Sigmoid colon (tissue), 6 donors: ENCODE measurements at regions not wholly inside any gene's neighbourhood (a gene's known extent, or its start where the extent isn't known, plus 50 kb on each side); places are given as distances from the start of the nearest gene placed in this dataset.

Experiments used
- DNase-seq: peaks from one replicate; pipeline ENCODE4 v3.0.0-alpha.2; 2019
- H3K27ac ChIP-seq, 4 donors: fragments of 200-600 bp; sonication (generic); one replicate each; pipeline ENCODE4 v1.5.1; 2016 to 2019; ENCODE audit warnings: mild to moderate bottlenecking in 1 of 4
- H3K27me3 ChIP-seq, 3 donors: fragments of 200-600 bp; sonication (generic); one replicate each; pipeline ENCODE4 v1.5.1; 2019; ENCODE audit warnings: mild to moderate bottlenecking in 1 of 3
- H3K36me3 ChIP-seq, 4 donors: fragments of 200-600 bp; sonication (generic); one replicate each; pipeline ENCODE4 v1.5.1; 2016 to 2019
- H3K4me1 ChIP-seq, 4 donors: fragments of 200-600 bp; sonication (generic); one replicate each; pipeline ENCODE4 v1.5.1; 2017 to 2019
- H3K4me3 ChIP-seq, 4 donors: fragments of 200-600 bp; sonication (generic); one replicate each; pipeline ENCODE4 v1.5.1; 2017 to 2019; ENCODE audit warnings: mild to moderate bottlenecking in 2 of 4, moderate library complexity in 1 of 4
- H3K9me3 ChIP-seq, 4 donors: fragments of 200-600 bp in 3 of 4; sonication (generic) in 3 of 4; one replicate each; pipeline versions ENCODE4 v1.5.1 to v1.6.1; 2013 to 2019
- EP300 ChIP-seq, 4 donors: sonication (generic); formaldehyde crosslinking; IDR thresholded peaks; one replicate each; pipeline ENCODE4 v1.6.1; 2017; ENCODE audit warnings: antibody characterized with exemption in 4 of 4
- POLR2A ChIP-seq, 2 donors: fragments of 450-650 bp; IDR thresholded peaks; one replicate each; pipeline ENCODE4 v1.6.1; 2016; ENCODE audit warnings: antibody characterized with exemption in 2 of 2, mild to moderate bottlenecking in 2 of 2, moderate library complexity in 2 of 2
- POLR2AphosphoS5 ChIP-seq, 4 donors: sonication (generic); formaldehyde crosslinking; IDR thresholded peaks; one replicate each; pipeline ENCODE4 v1.6.1; 2017; ENCODE audit warnings: antibody characterized with exemption in 4 of 4
- WGBS, 2 donors: extraction: QIAGEN DNeasy Blood & Tissue Kit; methylation state at CpG; one replicate each; pipeline ENCODE4 v1.1.7; 2013; 5-methylcytosine and 5-hydroxymethylcytosine counted together
- intact Hi-C: fragments of 100-400 bp; cut with DNase I; formaldehyde crosslinking; loops from one replicate; pipeline ENCODE4 v1.15.1; 2023
- TF ChIP-seq, protein P1 (sequence below), 4 experiments: fragments of 450-650 bp in 3 of 4; fragments of 200-600 bp in 1 of 4; IDR thresholded peaks; one replicate each; pipeline ENCODE4 v1.5.1; 2016 to 2019; ENCODE audit warnings: antibody characterized with exemption in 4 of 4, mild to moderate bottlenecking in 3 of 4, moderate library complexity in 2 of 4
- donor health status: healthy with polysubstance abuse.
- donor health status: healthy.

DNA sequence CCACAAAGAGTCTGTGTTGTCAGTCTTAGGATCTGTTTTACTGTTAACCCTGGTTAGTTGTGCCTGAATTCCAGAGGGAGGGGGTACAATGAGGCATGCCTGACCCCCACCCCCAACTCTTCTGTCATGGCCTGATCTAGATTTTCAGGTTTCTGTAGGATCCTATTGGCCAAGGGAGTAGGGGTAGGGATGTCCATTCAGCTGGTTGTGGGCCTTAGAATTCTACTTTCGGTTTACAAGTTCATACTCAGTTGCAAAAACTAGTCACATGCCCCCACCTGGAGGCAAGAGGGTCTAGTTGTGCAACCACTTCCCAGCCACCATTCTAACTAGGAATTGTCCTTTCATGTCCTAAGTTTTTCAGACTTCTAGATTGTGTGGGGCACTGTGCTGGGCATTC lies 94.3 kb upstream of the MBNL2 start:
- no peaks in the 10 kb centered on the region for H3K36me3 ChIP-seq
- 86 to 96% methylated on average over 1 of the region's 1 CpG for WGBS, 2 donors
- H3K9me3 ChIP-seq = no peaks in the 10 kb centered on the region
- TF ChIP-seq, protein P1, sequence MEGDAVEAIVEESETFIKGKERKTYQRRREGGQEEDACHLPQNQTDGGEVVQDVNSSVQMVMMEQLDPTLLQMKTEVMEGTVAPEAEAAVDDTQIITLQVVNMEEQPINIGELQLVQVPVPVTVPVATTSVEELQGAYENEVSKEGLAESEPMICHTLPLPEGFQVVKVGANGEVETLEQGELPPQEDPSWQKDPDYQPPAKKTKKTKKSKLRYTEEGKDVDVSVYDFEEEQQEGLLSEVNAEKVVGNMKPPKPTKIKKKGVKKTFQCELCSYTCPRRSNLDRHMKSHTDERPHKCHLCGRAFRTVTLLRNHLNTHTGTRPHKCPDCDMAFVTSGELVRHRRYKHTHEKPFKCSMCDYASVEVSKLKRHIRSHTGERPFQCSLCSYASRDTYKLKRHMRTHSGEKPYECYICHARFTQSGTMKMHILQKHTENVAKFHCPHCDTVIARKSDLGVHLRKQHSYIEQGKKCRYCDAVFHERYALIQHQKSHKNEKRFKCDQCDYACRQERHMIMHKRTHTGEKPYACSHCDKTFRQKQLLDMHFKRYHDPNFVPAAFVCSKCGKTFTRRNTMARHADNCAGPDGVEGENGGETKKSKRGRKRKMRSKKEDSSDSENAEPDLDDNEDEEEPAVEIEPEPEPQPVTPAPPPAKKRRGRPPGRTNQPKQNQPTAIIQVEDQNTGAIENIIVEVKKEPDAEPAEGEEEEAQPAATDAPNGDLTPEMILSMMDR (IDR thresholded peaks at IDR 0.05) = no peak
- no peak for TF ChIP-seq POLR2A (IDR thresholded peaks at IDR 0.05)
- no peak for TF ChIP-seq EP300 (IDR thresholded peaks at IDR 0.05)
- TF ChIP-seq POLR2AphosphoS5 (IDR thresholded peaks at IDR 0.05) = no peak
- peaks cover 0 to 38% (median 30%) of the 10 kb centered on the region in 4 donors for H3K4me1 ChIP-seq
- no peak overlapping the region for H3K27ac ChIP-seq
- no peak for DNase-seq
- H3K4me3 ChIP-seq = no peak overlapping the region
- intact Hi-C loops = no loop called here
- H3K27me3 ChIP-seq = no peaks in the 10 kb centered on the region

DNA sequence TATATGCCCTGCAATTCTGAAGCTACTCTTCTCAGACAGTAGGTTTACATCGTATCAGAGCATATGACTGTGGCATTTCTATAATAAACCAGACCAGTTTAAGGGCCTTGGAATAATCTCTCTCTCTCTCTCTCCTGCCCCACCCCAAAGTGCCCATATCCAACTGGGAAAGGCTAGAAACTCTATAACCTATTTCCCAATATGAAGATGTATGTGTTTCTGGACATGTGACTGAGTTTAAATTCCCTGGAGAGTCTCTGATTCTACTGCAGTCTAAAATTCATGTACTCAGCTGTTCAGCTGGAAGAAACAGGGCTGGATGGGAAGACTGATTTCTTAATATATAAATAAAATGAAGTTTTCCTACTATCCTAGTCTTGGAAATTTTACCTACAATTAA lies 91.9 kb upstream of the MBNL2 start:
- Histone ChIP-seq H3K27ac (no peak overlapping the region), H3K4me3 (no peak overlapping the region), H3K36me3 (no peaks in the 10 kb centered on the region), H3K27me3 (no peaks in the 10 kb centered on the region), H3K9me3 (no peaks in the 10 kb centered on the region), H3K4me1 (peaks cover 0 to 17% (median 13%) of the 10 kb centered on the region in 4 donors)
- TF ChIP-seq, protein P1 (IDR thresholded peaks at IDR 0.05) = no peak
- no peak for TF ChIP-seq POLR2A (IDR thresholded peaks at IDR 0.05)
- no peak for TF ChIP-seq EP300 (IDR thresholded peaks at IDR 0.05)
- TF ChIP-seq POLR2AphosphoS5 (IDR thresholded peaks at IDR 0.05) = no peak
- 64 to 91% methylated on average over 1 of the region's 1 CpG for WGBS, 2 donors
- intact Hi-C loops = no loop called here
- no peak for DNase-seq

DNA sequence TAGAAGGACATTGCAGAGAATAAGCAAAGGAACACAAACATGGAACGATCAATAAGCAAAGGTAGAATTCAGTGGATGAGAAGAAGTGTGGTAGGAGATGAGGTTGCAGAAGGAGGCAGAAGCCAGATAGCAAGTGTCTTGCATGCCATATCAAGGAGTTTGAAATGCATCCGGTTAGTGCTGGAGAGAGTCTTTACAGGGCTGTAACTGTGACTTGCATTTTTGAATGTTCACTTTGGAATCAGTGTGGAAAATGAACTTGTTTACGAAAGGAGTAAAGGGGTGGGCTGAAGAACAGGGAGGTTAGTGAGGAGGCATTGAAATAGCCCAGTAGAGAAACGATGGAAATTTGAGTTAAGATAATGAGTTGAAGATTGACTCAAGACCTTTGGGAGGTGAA lies 90.7 kb upstream of the MBNL2 start:
- no peaks in the 10 kb centered on the region for H3K9me3 ChIP-seq
- no peak for DNase-seq
- H3K27ac ChIP-seq = no peak overlapping the region
- 93 to 97% methylated on average over 4 of the region's 4 CpGs for WGBS, 2 donors
- intact Hi-C loops = no loop called here
- no peaks in the 10 kb centered on the region for H3K27me3 ChIP-seq
- H3K36me3 ChIP-seq = no peaks in the 10 kb centered on the region
- H3K4me3 ChIP-seq = no peak overlapping the region
- TF ChIP-seq POLR2A (IDR thresholded peaks at IDR 0.05) (no peak), POLR2AphosphoS5 (IDR thresholded peaks at IDR 0.05) (no peak)
- peaks cover 0 to 7% (median 1%) of the 10 kb centered on the region in 4 donors for H3K4me1 ChIP-seq

DNA sequence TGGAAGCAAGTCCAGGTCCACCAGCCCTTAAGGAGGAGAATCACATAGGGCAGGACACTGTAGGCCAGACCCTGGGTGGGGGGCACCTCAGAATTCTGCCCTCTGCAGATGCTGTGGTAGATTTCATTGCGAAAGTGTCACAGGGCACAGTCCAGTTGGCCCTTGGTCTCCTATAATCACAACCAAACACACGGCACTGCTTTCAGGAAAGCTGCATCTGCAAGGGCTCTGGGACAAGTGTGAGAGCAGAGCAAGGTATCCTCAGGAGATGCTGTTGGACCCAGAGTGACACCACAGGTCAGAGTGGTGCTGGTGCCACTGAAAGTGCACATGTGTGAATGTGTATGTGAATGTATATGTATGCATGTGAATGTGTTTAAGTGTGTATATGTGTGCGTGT lies 88.6 kb upstream of the MBNL2 start:
- TF ChIP-seq EP300 (IDR thresholded peaks at IDR 0.05) (no peak), POLR2AphosphoS5 (IDR thresholded peaks at IDR 0.05) (no peak), POLR2A (IDR thresholded peaks at IDR 0.05) (no peak)
- TF ChIP-seq, protein P1 (IDR thresholded peaks at IDR 0.05) = no peak

DNA sequence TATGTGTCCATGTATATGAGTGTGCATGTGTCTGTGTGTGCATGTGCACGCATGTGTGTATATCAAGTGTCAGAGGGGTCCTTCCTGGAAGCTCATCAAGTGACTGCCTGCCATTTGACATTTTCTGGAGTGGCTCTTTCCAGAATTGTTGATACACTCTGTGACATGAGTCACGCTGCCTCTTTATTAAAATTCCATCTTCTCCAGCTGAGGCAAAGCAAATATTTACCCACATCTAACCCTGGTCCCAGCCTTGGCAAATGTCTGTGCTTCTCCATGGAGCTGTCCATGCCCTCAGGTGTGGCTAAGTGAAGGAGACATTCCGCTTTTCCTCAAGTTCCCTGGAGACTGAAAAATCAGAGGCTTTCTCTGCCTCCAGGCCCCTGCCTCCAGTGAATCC lies 88.2 kb upstream of the MBNL2 start:
- no peaks in the 10 kb centered on the region for H3K9me3 ChIP-seq
- TF ChIP-seq EP300 (IDR thresholded peaks at IDR 0.05) = no peak
- TF ChIP-seq POLR2AphosphoS5 (IDR thresholded peaks at IDR 0.05) = no peak
- TF ChIP-seq, protein P1 (IDR thresholded peaks at IDR 0.05) = no peak
- TF ChIP-seq POLR2A (IDR thresholded peaks at IDR 0.05) = no peak
- no peak overlapping the region for H3K27ac ChIP-seq
- H3K4me3 ChIP-seq = no peak overlapping the region
- H3K4me1 ChIP-seq = peaks cover 0 to 7% (median 0%) of the 10 kb centered on the region in 4 donors
- H3K36me3 ChIP-seq = no peaks in the 10 kb centered on the region
- no peaks in the 10 kb centered on the region for H3K27me3 ChIP-seq
- DNase-seq = no peak
- WGBS, 2 donors = 37 to 76% methylated on average over 3 of the region's 3 CpGs
- intact Hi-C loops = no loop called here

More for the DNA sequence above, 88.6 kb upstream of the MBNL2 start:
- WGBS, 2 donors = 58 to 87% methylated on average over 3 of the region's 3 CpGs
- H3K27ac ChIP-seq = no peak overlapping the region
- H3K27me3 ChIP-seq = no peaks in the 10 kb centered on the region
- H3K9me3 ChIP-seq = no peaks in the 10 kb centered on the region
- peaks cover 0 to 7% (median 0%) of the 10 kb centered on the region in 4 donors for H3K4me1 ChIP-seq
- no peaks in the 10 kb centered on the region for H3K36me3 ChIP-seq
- H3K4me3 ChIP-seq = no peak overlapping the region
- intact Hi-C loops = no loop called here
- no peak for DNase-seq
